K562 (cell line): ENCODE measurements at regions not wholly inside any gene's neighbourhood (a gene's known extent, or its start where the extent isn't known, plus 50 kb on each side); places are given as distances from the start of the nearest gene placed in this dataset.

ENCODE experiments used
- ATAC-seq: fragments of 200-7000 bp; cut with Tn5 transposase; 3 replicates; pipeline ENCODE4 v1.9.1; 2020; ENCODE audit warnings: moderate library complexity
- BruUV-seq: library from RNA; stranded (reverse); fragments of 400-500 nt; replicated peaks from 2 replicates; lab custom pipeline; 2021; lab: Mats Ljungman, UMichigan
- CTCF ChIA-PET: fragments of 300-600 bp; formaldehyde crosslinking; extraction: SDS; loops from one replicate; lab custom pipeline; 2021; ENCODE audit warnings: low intra/inter-chr PET ratio; lab: Yijun Ruan, JAX
- POLR2A ChIA-PET: fragments of 300-600, 350-650 bp; sonication (Branson Sonifier 250); formaldehyde crosslinking; extraction: SDS; loops from one replicate; lab custom pipeline; 2021; ENCODE audit warnings: antibody characterized with exemption, inconsistent platforms; lab: Yijun Ruan, JAX
- DNase-seq, 4 experiments: peaks; one replicate each; pipeline versions ENCODE4 v3.0.0 to v3.0.0-alpha.2; 2011 to 2018; ENCODE audit warnings: low spot score in 3 of 4, mixed read lengths in 3 of 4; ENCODE audit errors: extremely low read depth in 1 of 4
- FAIRE-seq: peaks from 2 replicates; lab custom pipeline; 2011; peaks lifted over from hg19 to GRCh38; lab: Jason Lieb, UNC
- H2AFZ ChIP-seq: 2 replicates; pipeline ENCODE4 v1.6.0; 2011; ENCODE audit warnings: low read depth, low read length, control low read depth, inconsistent platforms
- H3K27ac ChIP-seq: fragments of 200-600 bp; 3 replicates; pipeline ENCODE4 v1.8.0; 2011; ENCODE audit warnings: low read depth, mild to moderate bottlenecking, control low read depth, inconsistent platforms, low read length, moderate library complexity, mixed read lengths; ENCODE audit errors: extremely low read depth
- H3K27me3 ChIP-seq, 2 experiments: fragments of 300-600 bp in 1 of 2; 2 replicates in 1 of 2; 3 replicates in 1 of 2; pipeline versions ENCODE4 v1.6.0 to v1.8.0; 2011; ENCODE audit warnings: inconsistent platforms in 2 of 2, low read length in 2 of 2, mild to moderate bottlenecking in 1 of 2, mixed read lengths in 1 of 2, moderate library complexity in 1 of 2; ENCODE audit not compliant: control insufficient read depth in 2 of 2, insufficient read depth in 2 of 2
- H3K36me3 ChIP-seq: fragments of 300-600 bp; 3 replicates; pipeline ENCODE4 v1.8.0; 2011; ENCODE audit warnings: mild to moderate bottlenecking, low read length, inconsistent platforms; ENCODE audit not compliant: control insufficient read depth, insufficient read depth
- H3K4me1 ChIP-seq, 2 experiments: fragments of 200-600 bp in 1 of 2; replicated peaks in 1 of 2; 2 replicates in 1 of 2; 3 replicates in 1 of 2; pipeline versions ENCODE4 v1.5.1 to v1.8.0; 2011; ENCODE audit warnings: inconsistent platforms in 2 of 2, low read length in 2 of 2, mild to moderate bottlenecking in 1 of 2, mixed read lengths in 1 of 2, moderate library complexity in 1 of 2; ENCODE audit not compliant: control insufficient read depth in 2 of 2, insufficient read depth in 2 of 2
- H3K4me2 ChIP-seq: 2 replicates; pipeline ENCODE4 v1.6.1; 2011; ENCODE audit warnings: low read length, control low read depth, inconsistent platforms, mixed read lengths; ENCODE audit not compliant: insufficient read depth
- H3K4me3 ChIP-seq: fragments of 200-600 bp; sonication (generic), shearing (Covaris generic); 2 replicates; pipeline ENCODE4 v1.5.1; 2016; ENCODE audit warnings: control low read depth, inconsistent platforms
- H3K79me2 ChIP-seq: fragments of 200-600 bp; 3 replicates; pipeline ENCODE4 v1.8.0; 2011; ENCODE audit warnings: low read length, inconsistent platforms; ENCODE audit not compliant: control insufficient read depth, insufficient read depth
- H3K9ac ChIP-seq, 2 experiments: 2 replicates each; pipeline versions ENCODE4 v1.6.0 to v1.6.1; 2011; ENCODE audit warnings: low read depth in 2 of 2, low read length in 2 of 2, control low read depth in 1 of 2, inconsistent platforms in 1 of 2, mild to moderate bottlenecking in 1 of 2, mixed read lengths in 1 of 2; ENCODE audit not compliant: insufficient read depth in 1 of 2
- H3K9me1 ChIP-seq: one replicate; pipeline ENCODE4 v1.6.0; 2011; ENCODE audit warnings: inconsistent platforms, mild to moderate bottlenecking, low read length, moderate library complexity; ENCODE audit not compliant: control insufficient read depth, insufficient read depth
- H3K9me3 ChIP-seq: replicated peaks from 2 replicates; pipeline ENCODE4 v1.5.1; 2011; ENCODE audit warnings: low read depth, low read length, inconsistent platforms; ENCODE audit not compliant: control insufficient read depth, insufficient read depth
- H4K20me1 ChIP-seq: replicated peaks from 2 replicates; pipeline ENCODE4 v1.6.1; 2011; ENCODE audit warnings: low read length, inconsistent platforms, mixed read lengths; ENCODE audit not compliant: control insufficient read depth, insufficient read depth
- ASH1L ChIP-seq: fragments of 450-650 bp; IDR thresholded peaks from 2 replicates; pipeline ENCODE4 v1.6.1; 2018; ENCODE audit warnings: borderline replicate concordance, mild to moderate bottlenecking, low read depth; ENCODE audit not compliant: partially characterized antibody
- SIRT6 ChIP-seq: IDR thresholded peaks from one replicate; pipeline ENCODE4 v1.6.1; 2012; ENCODE audit warnings: low read depth, mild to moderate bottlenecking, control low read depth, inconsistent platforms, low read length, moderate library complexity
- ZNF668 ChIP-seq: fragments of 250-450 bp; sonication (Bioruptor Pico); IDR thresholded peaks from 2 replicates; pipeline ENCODE4 v1.8.0; 2022; ENCODE audit warnings: mild to moderate bottlenecking, inconsistent platforms
- ZNF717 ChIP-seq: fragments of 250-450 bp; sonication (Bioruptor Pico); IDR thresholded peaks from 2 replicates; pipeline ENCODE4 v1.5.0; 2021
- WGBS: fragments of 100-300 bp; shearing (Covaris generic); methylation state at CpG from one replicate; pipeline ENCODE4 v1.1.6; 2016; ENCODE audit warnings: low coverage, mixed read lengths; ENCODE audit not compliant: insufficient coverage; ENCODE audit errors: missing lambda C conversion rate; 5-methylcytosine and 5-hydroxymethylcytosine counted together
- in situ Hi-C: fragments of 300-500 bp; cut with MboI; formaldehyde crosslinking; loops from 4 replicates; pipeline ENCODE4 v1.15.0; 2018; ENCODE audit warnings: inconsistent platforms, mixed read lengths
- intact Hi-C: fragments of 100-400 bp; cut with micrococcal nuclease; formaldehyde crosslinking; loops from 2 replicates; pipeline ENCODE4 v1.14.2; 2022
- TF ChIP-seq, protein P1 (sequence below): fragments of 250-450 bp; sonication (Bioruptor Pico); IDR thresholded peaks from 2 replicates; pipeline ENCODE4 v1.8.0; 2021; ENCODE audit warnings: mild to moderate bottlenecking, moderate library complexity
- TF ChIP-seq, protein P2 (sequence below): fragments of 250-450 bp; sonication (Bioruptor Pico); IDR thresholded peaks from 2 replicates; pipeline ENCODE4 v1.5.0; 2022; ENCODE audit warnings: mild to moderate bottlenecking
- TF ChIP-seq, protein P3 (sequence below): fragments of 250-450 bp; sonication (Bioruptor Pico); IDR thresholded peaks from 2 replicates; pipeline ENCODE4 v1.8.0; 2022; ENCODE audit warnings: moderate library complexity, mild to moderate bottlenecking, inconsistent platforms
- TF ChIP-seq, protein P4 (sequence below): fragments of 450-650 bp; IDR thresholded peaks from 2 replicates; pipeline ENCODE4 v1.6.1; 2017; ENCODE audit warnings: antibody characterized with exemption

DNA sequence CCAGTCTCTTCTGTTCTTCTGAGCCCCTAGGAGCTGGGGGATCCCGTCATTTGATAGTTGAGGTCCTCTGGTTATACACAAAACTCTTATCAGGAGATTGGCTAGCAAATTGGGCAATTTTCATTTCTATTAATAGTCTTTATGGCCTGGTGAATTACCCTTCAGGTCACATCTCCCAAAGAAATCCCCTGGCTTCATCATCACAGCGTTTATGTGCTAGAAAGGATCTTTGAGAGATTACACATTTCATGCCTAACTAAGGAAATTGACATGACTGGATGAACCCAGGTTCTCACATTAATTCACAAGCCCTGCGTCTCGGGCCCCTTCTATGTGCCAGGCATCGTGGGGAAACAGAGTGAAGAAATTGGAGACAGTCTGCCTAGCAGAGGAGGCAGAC lies 227.4 kb upstream of the PROK2 start:
- Histone ChIP-seq H3K4me1 (peaks cover 0 to 25% of the 10 kb centered on the region in 2 experiments; a peak in 4 of 5 replicates), H3K27ac (no peak overlapping the region), H3K9me1 (no peaks in the 10 kb centered on the region), H3K36me3 (no peaks in the 10 kb centered on the region), H3K27me3 (no peaks in the 10 kb centered on the region), H2AFZ (no peak overlapping the region), H3K9ac (no peak overlapping the region), H3K4me3 (no peak overlapping the region), H3K4me2 (no peak overlapping the region), H3K79me2 (no peaks in the 10 kb centered on the region), H4K20me1 (no peaks in the 10 kb centered on the region), H3K9me3 (no peaks in the 10 kb centered on the region)
- DNase-seq = no peak
- no peak for TF ChIP-seq SIRT6
- TF ChIP-seq, protein P1, sequence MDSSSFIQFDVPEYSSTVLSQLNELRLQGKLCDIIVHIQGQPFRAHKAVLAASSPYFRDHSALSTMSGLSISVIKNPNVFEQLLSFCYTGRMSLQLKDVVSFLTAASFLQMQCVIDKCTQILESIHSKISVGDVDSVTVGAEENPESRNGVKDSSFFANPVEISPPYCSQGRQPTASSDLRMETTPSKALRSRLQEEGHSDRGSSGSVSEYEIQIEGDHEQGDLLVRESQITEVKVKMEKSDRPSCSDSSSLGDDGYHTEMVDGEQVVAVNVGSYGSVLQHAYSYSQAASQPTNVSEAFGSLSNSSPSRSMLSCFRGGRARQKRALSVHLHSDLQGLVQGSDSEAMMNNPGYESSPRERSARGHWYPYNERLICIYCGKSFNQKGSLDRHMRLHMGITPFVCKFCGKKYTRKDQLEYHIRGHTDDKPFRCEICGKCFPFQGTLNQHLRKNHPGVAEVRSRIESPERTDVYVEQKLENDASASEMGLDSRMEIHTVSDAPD (CRISPR knock-in tag) = no peak
- no peak for ATAC-seq
- ChIA-PET CTCF (no interaction called here), POLR2A (no interaction called here)
- 41% methylated on average over 4 of the region's 5 CpGs for WGBS
- FAIRE-seq = no peak
- in situ Hi-C loops = no loop called here
- no TSS peak for BruUV-seq
- intact Hi-C loops = no loop called here

DNA sequence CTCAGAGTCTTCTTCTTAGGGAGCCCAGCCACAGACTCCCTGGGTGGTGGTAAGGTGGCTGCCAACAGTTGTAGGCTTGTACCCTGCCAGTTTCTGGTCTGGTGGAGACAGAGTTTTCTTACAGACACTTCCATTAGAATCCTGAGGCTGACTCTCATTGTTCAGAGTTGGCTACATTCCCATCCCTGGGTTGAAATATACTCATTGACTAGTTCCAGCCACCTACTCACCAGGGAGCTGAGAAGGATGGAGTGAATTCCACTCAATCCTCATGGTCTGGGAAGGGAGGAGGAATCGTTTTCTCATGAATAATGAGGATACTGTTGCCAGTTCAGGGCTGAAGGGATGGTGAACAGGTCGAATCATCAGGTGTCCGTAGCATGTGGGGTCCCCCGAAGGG lies 226.5 kb upstream of the PROK2 start:
- in situ Hi-C loops (no loop called here), intact Hi-C loops (no loop called here)
- no peak for ATAC-seq
- DNase-seq = no peak
- POLR2A ChIA-PET = no interaction called here
- Histone ChIP-seq H3K9me1 (no peaks in the 10 kb centered on the region), H3K9ac (no peak overlapping the region), H4K20me1 (no peaks in the 10 kb centered on the region), H3K27ac (no peak overlapping the region), H3K4me3 (no peak overlapping the region), H3K27me3 (no peaks in the 10 kb centered on the region), H3K9me3 (no peaks in the 10 kb centered on the region), H3K79me2 (no peaks in the 10 kb centered on the region), H3K4me2 (no peak overlapping the region), H3K4me1 (peaks cover 0 to 34% of the 10 kb centered on the region in 2 experiments; a peak in 4 of 5 replicates), H2AFZ (no peak overlapping the region), H3K36me3 (no peaks in the 10 kb centered on the region)
- WGBS = 34% methylated on average over 4 of the region's 4 CpGs
- FAIRE-seq = no peak
- CTCF ChIA-PET = no interaction called here
- no TSS peak for BruUV-seq
- TF ChIP-seq, protein P2, sequence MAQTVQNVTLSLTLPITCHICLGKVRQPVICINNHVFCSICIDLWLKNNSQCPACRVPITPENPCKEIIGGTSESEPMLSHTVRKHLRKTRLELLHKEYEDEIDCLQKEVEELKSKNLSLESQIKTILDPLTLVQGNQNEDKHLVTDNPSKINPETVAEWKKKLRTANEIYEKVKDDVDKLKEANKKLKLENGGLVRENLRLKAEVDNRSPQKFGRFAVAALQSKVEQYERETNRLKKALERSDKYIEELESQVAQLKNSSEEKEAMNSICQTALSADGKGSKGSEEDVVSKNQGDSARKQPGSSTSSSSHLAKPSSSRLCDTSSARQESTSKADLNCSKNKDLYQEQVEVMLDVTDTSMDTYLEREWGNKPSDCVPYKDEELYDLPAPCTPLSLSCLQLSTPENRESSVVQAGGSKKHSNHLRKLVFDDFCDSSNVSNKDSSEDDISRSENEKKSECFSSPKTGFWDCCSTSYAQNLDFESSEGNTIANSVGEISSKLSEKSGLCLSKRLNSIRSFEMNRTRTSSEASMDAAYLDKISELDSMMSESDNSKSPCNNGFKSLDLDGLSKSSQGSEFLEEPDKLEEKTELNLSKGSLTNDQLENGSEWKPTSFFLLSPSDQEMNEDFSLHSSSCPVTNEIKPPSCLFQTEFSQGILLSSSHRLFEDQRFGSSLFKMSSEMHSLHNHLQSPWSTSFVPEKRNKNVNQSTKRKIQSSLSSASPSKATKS (CRISPR knock-in tag) = no peak
- TF ChIP-seq ASH1L (no peak), ZNF717 (CRISPR knock-in tag) (no peak), ZNF668 (CRISPR knock-in tag) (no peak)
- TF ChIP-seq, protein P3, sequence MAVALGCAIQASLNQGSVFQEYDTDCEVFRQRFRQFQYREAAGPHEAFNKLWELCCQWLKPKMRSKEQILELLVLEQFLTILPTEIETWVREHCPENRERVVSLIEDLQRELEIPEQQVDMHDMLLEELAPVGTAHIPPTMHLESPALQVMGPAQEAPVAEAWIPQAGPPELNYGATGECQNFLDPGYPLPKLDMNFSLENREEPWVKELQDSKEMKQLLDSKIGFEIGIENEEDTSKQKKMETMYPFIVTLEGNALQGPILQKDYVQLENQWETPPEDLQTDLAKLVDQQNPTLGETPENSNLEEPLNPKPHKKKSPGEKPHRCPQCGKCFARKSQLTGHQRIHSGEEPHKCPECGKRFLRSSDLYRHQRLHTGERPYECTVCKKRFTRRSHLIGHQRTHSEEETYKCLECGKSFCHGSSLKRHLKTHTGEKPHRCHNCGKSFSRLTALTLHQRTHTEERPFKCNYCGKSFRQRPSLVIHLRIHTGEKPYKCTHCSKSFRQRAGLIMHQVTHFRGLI (CRISPR knock-in tag) = no peak
- TF ChIP-seq, protein P4, sequence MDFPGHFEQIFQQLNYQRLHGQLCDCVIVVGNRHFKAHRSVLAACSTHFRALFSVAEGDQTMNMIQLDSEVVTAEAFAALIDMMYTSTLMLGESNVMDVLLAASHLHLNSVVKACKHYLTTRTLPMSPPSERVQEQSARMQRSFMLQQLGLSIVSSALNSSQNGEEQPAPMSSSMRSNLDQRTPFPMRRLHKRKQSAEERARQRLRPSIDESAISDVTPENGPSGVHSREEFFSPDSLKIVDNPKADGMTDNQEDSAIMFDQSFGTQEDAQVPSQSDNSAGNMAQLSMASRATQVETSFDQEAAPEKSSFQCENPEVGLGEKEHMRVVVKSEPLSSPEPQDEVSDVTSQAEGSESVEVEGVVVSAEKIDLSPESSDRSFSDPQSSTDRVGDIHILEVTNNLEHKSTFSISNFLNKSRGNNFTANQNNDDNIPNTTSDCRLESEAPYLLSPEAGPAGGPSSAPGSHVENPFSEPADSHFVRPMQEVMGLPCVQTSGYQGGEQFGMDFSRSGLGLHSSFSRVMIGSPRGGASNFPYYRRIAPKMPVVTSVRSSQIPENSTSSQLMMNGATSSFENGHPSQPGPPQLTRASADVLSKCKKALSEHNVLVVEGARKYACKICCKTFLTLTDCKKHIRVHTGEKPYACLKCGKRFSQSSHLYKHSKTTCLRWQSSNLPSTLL = no peak
